ENCODE measurements at regions not wholly inside any gene's neighbourhood (a gene's known extent, or its start where the extent isn't known, plus 50 kb on each side); places are given as distances from the start of the nearest gene placed in this dataset.

DNA sequence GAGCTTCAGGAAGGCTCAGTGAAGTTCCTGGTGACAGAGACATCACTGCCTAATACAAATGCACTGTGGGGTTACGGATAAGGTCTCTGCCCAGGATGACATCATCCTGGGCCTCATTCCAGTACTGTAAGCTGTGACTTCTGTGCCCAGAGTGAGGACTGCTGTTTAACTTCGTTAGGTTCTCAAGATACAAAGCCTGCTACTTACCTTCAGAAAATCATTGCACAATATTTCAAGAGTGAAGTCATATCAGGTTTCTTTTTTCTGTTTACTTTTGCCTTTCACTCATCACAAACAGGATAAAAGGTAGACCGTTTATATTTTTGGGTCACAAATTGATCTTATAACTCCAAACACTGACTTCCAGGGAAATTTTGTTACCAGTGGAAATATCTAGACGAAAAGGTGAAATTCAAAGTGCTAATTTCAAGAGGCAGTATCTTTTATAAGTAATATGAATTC, 241.2 kb downstream of the PIK3R1 start:
- TF ChIP-seq, protein P1, sequence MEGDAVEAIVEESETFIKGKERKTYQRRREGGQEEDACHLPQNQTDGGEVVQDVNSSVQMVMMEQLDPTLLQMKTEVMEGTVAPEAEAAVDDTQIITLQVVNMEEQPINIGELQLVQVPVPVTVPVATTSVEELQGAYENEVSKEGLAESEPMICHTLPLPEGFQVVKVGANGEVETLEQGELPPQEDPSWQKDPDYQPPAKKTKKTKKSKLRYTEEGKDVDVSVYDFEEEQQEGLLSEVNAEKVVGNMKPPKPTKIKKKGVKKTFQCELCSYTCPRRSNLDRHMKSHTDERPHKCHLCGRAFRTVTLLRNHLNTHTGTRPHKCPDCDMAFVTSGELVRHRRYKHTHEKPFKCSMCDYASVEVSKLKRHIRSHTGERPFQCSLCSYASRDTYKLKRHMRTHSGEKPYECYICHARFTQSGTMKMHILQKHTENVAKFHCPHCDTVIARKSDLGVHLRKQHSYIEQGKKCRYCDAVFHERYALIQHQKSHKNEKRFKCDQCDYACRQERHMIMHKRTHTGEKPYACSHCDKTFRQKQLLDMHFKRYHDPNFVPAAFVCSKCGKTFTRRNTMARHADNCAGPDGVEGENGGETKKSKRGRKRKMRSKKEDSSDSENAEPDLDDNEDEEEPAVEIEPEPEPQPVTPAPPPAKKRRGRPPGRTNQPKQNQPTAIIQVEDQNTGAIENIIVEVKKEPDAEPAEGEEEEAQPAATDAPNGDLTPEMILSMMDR (IDR thresholded peaks at IDR 0.05) = no peak
- TF ChIP-seq ZFX (IDR thresholded peaks at IDR 0.05; ENCODE audit: borderline replicate concordance) = no peak
